Brain pericyte (primary cell): ENCODE measurements at regions not wholly inside any gene's neighbourhood (a gene's known extent, or its start where the extent isn't known, plus 50 kb on each side); places are given as distances from the start of the nearest gene placed in this dataset.
"Not testable (repeated sequence)": the region's sequence is repeated elsewhere in the genome, so short reads cannot be mapped to it uniquely, and the experiment has no call there.

Source experiments
- DNase-seq: peaks from one replicate; pipeline ENCODE4 v3.0.0-alpha.2; 2012; ENCODE audit warnings: low read depth, low spot score

DNA sequence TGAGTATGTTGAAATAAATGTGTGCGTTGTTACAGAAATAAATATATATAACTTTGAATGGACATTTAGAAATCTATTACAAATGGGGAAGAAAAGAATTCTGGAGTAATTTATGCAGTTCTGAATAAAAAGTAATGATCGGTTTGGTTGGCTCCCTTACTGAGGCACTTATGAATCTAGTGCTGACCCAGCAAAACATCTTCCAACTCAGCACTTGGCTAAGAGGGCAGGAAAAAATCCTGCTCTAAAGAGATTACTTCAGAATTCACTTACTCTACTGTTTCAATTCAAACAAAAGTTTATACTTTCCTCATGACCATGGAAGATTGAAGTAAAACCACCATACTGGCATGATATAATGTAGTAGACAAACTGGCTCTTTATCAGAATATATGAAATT is 123.9 kb upstream of the RXFP1 start:
- DNase-seq, result no peak

DNA sequence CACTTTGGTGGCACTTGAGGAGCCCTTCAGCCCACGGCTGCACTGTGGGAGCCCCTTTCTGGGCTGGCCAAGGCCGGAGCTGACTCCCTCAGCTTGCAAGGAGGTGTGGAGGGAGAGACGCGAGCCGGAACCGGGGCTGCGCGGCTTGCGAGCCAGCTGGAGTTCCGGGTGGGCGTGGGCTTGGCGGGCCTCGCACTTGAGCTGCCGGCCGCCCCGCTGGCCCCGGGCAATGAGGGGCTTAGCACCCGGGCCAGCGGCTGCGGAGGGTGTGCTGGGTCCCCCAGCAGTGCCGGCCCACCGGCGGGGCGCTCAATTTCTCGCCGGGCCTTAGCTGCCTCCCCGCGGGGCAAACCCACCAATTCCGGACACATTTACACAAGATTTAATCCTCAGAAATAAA is 113.7 kb upstream of the RXFP1 start:
- DNase-seq, result not testable (repeated sequence)

DNA sequence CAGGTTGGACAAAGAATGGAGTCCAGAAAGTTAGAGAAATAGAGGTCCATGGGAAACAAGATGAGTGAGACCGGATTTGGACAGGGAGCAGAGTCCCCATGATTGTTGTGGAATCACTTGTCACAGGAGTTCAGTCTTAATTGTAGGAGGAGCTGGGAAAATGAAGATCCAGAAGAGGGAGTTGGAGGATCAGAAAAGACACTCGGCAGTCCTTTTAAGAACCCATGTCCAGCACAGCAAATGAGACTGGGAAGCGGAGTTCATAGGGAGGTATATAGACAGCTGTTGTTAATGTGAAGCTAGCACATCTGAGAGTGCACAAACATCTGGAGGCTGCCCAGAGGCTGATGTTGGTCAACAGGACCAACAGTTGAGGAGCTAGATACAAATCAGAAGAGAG is 111.4 kb upstream of the RXFP1 start:
- DNase-seq, result no peak

DNA sequence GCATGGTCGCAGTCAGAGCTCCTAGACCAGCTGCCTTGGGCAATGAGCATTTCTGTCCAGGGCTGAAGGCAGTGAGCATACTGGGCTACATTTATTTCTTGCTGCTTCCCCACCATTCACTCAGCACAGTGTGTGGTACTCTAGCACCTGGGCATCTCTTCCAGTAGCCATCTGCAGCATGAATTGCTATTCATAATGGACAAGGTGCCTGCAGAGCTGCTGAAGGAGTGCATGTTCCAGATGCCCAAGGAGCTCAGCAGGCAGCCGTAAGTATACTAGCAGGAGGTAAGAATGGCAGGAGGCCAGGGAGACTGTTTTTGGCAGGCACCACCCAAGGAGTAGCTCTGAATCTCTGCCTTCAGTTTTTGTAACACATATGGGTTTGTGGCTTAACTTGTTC is 110.4 kb upstream of the RXFP1 start:
- DNase-seq, result peak; percentile 30

DNA sequence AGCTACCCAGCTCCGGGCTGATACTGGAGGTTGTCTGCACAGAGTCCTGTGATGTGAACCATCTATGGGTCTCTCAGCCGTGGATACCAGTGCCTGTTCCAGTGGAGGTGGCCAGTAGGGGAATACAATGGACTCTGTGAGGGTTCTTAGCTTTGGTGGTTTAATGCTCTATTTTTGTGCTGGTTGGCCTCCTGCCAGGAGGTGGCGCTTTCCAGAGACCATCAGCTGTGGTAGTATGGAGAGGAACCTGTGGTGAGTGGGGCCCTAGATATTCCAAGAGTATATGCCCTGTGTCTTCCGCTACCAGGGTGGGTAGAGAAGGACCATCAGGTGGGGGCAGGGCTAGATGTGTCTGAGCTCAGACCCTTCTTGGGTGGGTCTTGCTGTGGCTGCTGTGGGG is 103.0 kb upstream of the RXFP1 start:
- not testable (repeated sequence) for DNase-seq

DNA sequence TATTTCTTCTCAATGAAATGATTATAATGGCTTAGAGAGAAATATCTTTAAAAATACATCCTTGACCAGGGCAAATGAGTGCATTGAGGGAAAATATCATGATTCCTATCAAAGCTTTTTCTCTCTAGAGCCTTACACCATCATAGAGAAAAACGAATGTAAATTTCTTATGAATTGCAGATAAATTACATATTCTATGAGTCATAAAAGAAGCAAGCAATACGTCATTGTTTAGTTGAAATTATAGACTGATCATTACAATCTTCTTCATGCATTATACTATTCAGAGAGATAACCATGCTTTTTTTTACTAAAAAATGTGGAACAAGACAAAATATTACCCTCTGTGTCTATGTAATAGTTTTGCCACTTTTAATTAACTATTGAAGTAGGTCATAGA is 100.9 kb upstream of the RXFP1 start:
- no peak for DNase-seq

DNA sequence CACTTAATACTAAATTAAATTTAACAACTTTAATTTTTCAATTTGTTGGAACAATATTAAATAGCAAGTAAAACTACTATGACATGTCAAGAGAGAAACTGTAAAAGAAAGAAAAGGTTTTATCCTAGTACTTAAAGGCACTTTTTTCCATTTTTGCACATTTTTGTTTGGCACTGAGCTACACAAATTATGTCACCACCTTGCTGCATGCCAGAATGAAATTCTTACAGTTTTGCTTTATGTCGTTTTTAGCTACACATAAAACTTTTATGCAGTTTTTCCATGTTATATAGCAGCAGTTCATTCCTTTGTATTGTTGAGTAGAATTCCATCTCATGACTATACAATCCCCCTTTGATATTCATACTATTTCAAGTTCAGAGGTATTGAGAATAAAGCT is 99.1 kb upstream of the RXFP1 start:
- no peak for DNase-seq

DNA sequence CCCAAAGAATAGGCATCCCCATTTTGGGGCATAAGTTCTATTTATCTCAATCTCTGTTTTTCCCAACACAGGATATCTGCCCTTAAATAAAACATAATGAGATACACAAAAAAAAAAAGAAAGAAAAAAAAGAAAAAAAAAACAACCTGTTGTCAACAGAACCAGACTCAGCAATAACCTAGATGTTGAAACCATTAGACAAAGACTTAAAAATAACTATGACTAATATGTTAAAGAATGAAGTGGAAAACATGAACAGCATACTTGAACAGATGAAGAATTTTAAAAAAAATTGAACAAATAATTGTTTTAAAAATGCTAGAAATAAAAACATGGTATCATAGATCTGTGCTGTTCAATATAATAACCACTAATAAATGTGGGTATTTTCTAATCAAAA is 93.4 kb upstream of the RXFP1 start:
- no peak for DNase-seq

DNA sequence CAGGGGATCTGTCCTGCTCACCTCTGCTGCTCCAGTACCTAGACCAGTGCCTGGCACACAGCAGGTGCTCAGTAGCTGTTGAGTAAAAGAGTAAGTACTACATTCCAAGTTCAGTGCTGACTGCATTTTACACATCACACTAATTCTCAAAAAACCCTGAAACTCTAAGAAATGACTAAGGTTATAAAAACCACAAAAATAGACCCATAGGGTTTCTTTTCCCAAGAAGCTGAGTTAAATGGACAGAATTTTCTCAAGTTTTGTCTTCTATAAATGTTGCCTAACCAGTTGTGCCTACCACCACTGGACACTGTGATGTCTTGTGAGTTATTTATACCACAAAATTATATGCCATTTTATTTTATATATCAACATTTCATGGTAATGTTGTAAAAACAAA is 78.9 kb upstream of the RXFP1 start:
- DNase-seq, result no peak

DNA sequence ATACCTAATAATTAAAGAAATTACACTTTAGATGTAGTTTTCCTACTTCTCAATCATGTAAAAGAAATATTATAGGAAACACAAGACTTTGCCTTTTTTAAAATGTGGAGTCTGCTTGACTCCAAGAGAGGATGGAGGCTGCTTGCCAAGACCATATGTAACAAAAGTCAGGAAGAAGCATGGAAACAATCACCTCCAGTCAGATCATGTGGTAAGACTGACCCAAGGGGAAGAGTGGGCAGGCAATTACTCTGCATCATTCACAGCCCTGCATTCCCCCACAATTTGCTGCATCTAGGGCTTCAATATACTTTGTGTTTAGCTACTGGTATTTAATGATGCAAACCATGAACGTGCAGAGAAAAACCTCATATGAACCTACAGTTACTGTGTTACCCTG is 78.0 kb upstream of the RXFP1 start:
- DNase-seq, result no peak

DNA sequence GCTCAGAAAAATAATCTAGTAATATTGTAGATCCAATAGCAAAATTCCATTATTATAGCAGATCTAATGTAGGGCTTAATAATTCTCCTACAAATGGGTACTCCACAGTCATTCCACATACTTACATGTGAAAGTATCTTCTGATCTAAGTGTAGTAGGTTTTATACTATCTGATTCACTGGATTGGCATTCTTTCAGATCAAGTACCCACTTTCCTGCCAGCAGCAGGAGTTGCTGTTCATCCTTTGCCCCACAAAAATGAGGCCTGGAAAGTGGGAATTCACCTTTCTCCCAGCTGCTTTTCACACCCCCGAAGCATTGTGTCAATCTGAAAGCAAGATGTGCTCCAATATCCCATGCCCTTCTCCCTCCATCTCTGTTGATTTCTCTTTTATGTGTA is 77.1 kb upstream of the RXFP1 start:
- no peak for DNase-seq

DNA sequence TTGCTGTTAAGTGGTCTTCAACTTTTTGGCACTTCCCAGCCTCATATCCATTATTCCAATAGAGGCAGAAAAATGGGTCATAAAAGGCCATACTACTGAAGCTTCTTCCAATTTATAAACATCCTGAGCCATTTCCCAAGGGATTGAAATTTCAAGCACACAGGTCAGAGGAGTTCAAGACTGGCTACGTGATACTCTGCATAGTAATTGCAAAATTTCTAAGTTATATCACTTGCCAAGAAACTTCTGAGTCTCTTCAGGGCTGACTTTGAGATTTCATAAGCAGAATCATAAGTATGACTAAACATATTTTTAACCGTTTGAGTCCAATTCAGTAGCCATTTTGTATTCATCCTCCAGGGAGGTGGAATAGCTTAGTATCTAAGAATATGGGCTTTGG is 75.6 kb upstream of the RXFP1 start:
- peak; percentile 45 for DNase-seq

DNA sequence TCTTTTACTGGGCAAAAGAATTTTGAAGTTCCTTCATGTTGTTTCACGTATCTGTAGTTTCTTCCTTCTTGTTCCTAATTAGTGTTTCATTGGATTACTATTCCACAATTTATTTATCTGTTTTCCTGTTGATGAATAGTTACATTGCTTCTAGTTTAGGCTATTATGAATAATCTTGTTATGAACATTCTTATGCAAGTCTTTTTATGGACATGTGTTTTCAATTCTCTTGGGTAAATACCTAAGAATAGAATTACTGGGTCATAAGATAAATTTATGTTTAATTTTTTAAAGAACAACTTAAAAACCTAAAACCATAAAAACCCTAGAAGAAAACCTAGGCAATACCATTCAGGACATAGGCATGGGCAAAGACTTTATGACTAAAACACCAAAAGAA is 70.9 kb upstream of the RXFP1 start:
- no peak for DNase-seq

DNA sequence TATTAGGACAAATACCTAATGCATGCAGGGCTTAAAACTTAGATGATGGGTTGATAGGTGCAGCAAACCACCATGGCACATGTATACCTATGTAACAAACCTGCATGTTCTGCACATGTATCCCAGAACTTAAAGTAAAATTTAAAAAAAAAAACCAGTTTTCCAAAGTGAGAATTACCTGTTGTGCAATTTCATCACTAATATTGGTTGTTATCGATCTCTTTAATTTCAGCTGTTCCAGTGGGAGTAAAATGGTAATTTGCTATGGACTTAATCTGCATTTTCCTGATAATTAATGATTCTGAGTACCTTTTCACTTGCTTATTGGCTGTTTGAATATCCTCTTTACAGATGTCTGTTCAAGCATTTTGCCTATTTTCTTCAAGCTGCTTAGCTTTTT is 69.6 kb upstream of the RXFP1 start:
- not testable (repeated sequence) for DNase-seq

DNA sequence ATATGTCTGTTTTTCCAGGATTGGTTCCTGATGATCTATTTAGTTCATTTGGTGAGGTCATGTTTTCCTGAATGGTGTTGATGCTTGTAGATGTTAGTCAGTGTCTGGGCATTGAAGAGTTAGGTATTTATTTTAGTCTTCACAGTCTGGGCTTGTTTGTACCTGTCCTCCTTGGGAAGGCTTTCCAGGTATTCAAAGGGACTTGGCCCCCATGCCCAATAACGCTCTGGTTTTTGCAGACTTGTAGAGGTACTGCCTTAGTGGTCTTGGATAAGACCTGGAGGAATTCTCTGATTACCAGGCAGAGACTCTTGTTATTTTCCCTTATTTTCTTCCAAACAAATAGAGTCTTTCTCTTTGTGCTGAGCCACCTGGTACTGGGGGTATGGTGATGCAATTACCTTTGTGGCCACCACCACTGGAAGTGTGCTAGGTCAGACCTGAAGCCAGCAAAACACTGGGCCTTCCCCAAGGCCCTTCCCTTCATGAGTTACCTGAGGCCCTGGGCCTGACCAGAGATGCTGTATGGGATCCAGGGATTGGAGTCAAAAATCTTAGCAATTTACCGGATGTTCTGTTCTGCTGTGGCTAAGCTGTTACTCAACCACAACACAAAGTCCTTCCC is 63.3 kb upstream of the RXFP1 start:
- no peak for DNase-seq

DNA sequence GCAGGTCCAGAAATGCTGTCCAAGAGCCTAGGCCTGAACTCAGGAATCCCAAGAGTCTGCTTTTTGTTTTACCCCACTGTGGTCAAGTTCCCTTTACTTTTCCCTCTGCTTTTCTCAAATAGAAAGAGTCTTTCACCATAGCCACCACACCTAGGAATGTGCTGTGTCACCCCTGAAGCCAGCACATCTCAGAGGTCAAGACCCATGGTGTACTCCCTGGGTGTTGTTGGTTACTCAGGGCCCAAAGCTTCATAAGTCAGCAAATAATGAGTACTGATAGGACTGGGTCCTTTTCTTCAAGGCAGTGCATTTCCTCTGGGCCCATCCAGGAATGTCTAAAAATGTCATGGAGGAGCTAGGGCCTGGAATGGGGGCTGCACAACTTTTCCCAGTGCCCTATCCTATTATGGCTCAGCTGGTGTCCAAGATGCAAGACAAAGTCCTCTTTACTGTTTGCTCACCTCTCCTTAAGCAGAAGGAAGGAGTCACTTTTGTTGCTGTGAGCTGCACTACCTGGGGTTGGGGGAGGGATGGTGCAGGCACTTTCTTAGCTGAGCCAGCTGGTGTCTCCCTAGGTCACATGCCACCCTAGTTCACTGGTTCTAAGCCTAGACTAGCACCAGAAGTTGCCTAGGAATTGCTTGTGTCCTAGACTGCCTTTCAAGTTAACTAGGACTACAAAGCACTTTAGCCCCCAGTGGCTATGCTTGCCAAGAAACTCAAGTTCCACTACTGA is 62.4 kb upstream of the RXFP1 start:
- no peak for DNase-seq

DNA sequence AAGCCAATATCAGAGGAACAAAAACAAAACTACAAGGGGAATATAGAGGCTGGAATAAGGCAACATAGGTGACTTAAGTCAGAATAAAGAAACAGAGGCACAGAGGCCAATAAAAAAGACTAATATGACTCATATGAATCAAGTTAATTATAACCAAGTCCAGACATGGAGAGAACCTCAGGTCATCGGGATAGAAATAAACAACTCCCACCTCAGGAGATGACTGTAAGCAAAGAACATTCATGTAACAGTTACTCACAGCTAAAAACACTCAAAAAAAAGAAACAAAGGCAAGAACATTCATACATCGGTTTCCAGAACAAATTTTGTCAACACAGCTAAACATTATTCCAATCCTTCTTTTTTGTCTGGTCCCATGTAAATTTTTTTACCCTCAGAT is 60.3 kb upstream of the RXFP1 start:
- DNase-seq, result no peak

DNA sequence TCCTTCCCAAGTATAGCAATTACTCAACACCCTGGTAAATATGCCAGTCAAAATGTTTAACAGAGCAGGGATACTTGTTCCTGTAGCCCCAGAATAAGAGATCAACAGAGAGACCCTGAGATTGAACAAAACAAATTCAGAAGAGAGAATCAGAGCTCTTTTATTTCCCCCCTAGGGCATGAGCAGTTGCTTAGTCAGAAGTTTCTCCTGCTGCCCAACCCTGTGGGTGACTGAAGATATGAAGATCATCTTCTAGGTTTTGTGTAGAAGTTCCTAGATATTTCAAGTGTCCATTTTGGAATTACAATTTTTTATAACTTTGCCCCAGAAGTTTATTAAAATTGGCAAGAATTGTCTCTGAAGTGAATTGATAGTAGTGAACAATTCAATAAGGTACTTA is 59.1 kb upstream of the RXFP1 start:
- no peak for DNase-seq
